ENCODE measurements at regions not wholly inside any gene's neighbourhood (a gene's known extent, or its start where the extent isn't known, plus 50 kb on each side); places are given as distances from the start of the nearest gene placed in this dataset.

- no peaks in the 10 kb centered on the region for H3K9me3 ChIP-seq (ENCODE audit: control insufficient read depth, insufficient read depth, low read length)
- H3K27ac Mint-ChIP-seq, result no peak overlapping the region
- H3K27me3 Mint-ChIP-seq (ENCODE audit: low read depth in 2 of 2), result no peaks in the 10 kb centered on the region
- no peak for TF ChIP-seq CTCF (IDR thresholded peaks at IDR 0.05)
- no peaks in the 10 kb centered on the region for H3K36me3 ChIP-seq (ENCODE audit: control insufficient read depth, insufficient read depth, low read length)
- DNase-seq (no peak), ATAC-seq (no peak)
- no peaks in the 10 kb centered on the region for H3K4me1 ChIP-seq (ENCODE audit: control insufficient read depth, insufficient read depth, low read length)
- H3K9me3 Mint-ChIP-seq, result peaks cover 0 to 5% of the 10 kb centered on the region in 2 donors
- H3K27me3 ChIP-seq (ENCODE audit: control insufficient read depth, insufficient read depth, low read length), result no peaks in the 10 kb centered on the region
- no peak overlapping the region for H3K4me3 Mint-ChIP-seq
- WGBS (ENCODE audit: insufficient coverage), result 81% methylated on average over 10 of the region's 10 CpGs
- intact Hi-C loops (cut with micrococcal nuclease), result no loop called here
- H3K36me3 Mint-ChIP-seq, result no peaks in the 10 kb centered on the region
- no peak overlapping the region for H3K4me3 ChIP-seq (ENCODE audit: low read length)
- H3K27ac ChIP-seq (ENCODE audit: low read length), result no peak overlapping the region
- H3K4me1 Mint-ChIP-seq, result no peaks in the 10 kb centered on the region
Measured at GRCh38 chr2:240362216-240362755, 73.2 kb upstream of the GPC1 start.

GRCh38 chr2:240362826-240363745 lies 72.4 kb upstream of the GPC1 start:
- no peak overlapping the region for H3K27ac ChIP-seq (ENCODE audit: low read length)
- DNase-seq (no peak), ATAC-seq (no peak)
- WGBS (ENCODE audit: insufficient coverage), result 84% methylated on average over 27 of the region's 28 CpGs
- H3K9me3 ChIP-seq (ENCODE audit: control insufficient read depth, insufficient read depth, low read length), result no peaks in the 10 kb centered on the region
- H3K36me3 Mint-ChIP-seq, result no peaks in the 10 kb centered on the region
- no peaks in the 10 kb centered on the region for H3K27me3 Mint-ChIP-seq (ENCODE audit: low read depth in 2 of 2)
- no peak overlapping the region for H3K4me3 Mint-ChIP-seq
- no peak overlapping the region for H3K27ac Mint-ChIP-seq
- intact Hi-C loops (cut with micrococcal nuclease), result no loop called here
- no peaks in the 10 kb centered on the region for H3K4me1 ChIP-seq (ENCODE audit: control insufficient read depth, insufficient read depth, low read length)
- H3K27me3 ChIP-seq (ENCODE audit: control insufficient read depth, insufficient read depth, low read length), result no peaks in the 10 kb centered on the region
- no peaks in the 10 kb centered on the region for H3K36me3 ChIP-seq (ENCODE audit: control insufficient read depth, insufficient read depth, low read length)
- no peaks in the 10 kb centered on the region for H3K4me1 Mint-ChIP-seq
- H3K9me3 Mint-ChIP-seq, result peaks cover 0 to 5% of the 10 kb centered on the region in 2 donors
- no peak overlapping the region for H3K4me3 ChIP-seq (ENCODE audit: low read length)
- no peak for TF ChIP-seq CTCF (IDR thresholded peaks at IDR 0.05)

GRCh38 chr2:240363746-240364581 lies 71.5 kb upstream of the GPC1 start:
- H3K4me3 ChIP-seq (ENCODE audit: low read length), result no peak overlapping the region
- H3K9me3 ChIP-seq (ENCODE audit: control insufficient read depth, insufficient read depth, low read length), result no peaks in the 10 kb centered on the region
- TF ChIP-seq CTCF (IDR thresholded peaks at IDR 0.05), result no peak
- H3K27me3 Mint-ChIP-seq (ENCODE audit: low read depth in 2 of 2), result no peaks in the 10 kb centered on the region
- no peak for DNase-seq
- ATAC-seq, result no peak
- intact Hi-C loops (cut with micrococcal nuclease), result no loop called here
- H3K36me3 ChIP-seq (ENCODE audit: control insufficient read depth, insufficient read depth, low read length), result no peaks in the 10 kb centered on the region
- H3K36me3 Mint-ChIP-seq, result no peaks in the 10 kb centered on the region
- no peaks in the 10 kb centered on the region for H3K4me1 ChIP-seq (ENCODE audit: control insufficient read depth, insufficient read depth, low read length)
- no peak overlapping the region for H3K4me3 Mint-ChIP-seq
- H3K27ac Mint-ChIP-seq, result no peak overlapping the region
- WGBS (ENCODE audit: insufficient coverage), result 82% methylated on average over 28 of the region's 28 CpGs
- no peak overlapping the region for H3K27ac ChIP-seq (ENCODE audit: low read length)
- peaks cover 0 to 5% of the 10 kb centered on the region in 2 donors for H3K9me3 Mint-ChIP-seq
- no peaks in the 10 kb centered on the region for H3K4me1 Mint-ChIP-seq
- H3K27me3 ChIP-seq (ENCODE audit: control insufficient read depth, insufficient read depth, low read length), result no peaks in the 10 kb centered on the region
